Cerebellar cortex (tissue), 1 donor: ENCODE measurements at regions not wholly inside any gene's neighbourhood (a gene's known extent, or its start where the extent isn't known, plus 50 kb on each side); places are given as distances from the start of the nearest gene placed in this dataset.
"Not testable (repeated sequence)": the region's sequence is repeated elsewhere in the genome, so short reads cannot be mapped to it uniquely, and the experiment has no call there.

Experiments
- DNase-seq: peaks from one replicate; pipeline ENCODE4 v3.0.0-alpha.2; 2015; ENCODE audit warnings: low spot score

DNA sequence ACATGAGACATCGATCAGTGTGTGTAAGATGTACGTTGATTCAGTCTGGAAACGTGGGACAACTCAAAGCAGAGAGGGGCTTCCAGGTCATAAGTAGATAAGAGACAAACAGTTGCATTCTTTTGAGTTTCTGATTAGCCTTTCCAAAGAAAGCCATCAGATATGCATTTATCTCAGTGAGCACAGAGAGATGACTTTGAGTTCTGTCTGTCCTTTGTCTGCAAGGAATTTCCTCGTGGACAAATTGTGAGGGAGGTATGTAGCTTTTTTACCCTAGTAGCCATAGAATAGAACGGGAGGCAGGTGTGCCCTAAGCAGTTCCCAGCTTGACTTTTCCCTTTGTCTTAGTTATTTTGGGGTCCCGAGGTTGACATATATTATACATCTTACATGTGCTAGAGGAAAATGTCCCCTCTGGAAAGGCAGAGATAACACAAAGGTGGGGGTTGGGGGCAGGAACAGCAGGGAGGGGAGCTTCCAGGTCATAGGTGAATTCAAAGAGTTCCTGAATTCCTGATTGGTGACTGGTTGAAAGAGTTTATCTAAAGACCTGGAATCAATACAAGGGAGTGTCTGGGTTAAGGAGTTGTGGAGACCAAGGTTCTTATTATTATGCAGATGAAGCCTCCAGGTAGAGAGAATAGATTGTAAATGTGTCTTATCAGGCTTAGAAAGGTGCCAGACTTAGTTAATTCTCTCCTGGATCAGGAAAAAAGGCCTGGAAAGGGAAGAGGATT, 237.0 kb downstream of the NFATC2 start:
- DNase-seq = no peak

DNA sequence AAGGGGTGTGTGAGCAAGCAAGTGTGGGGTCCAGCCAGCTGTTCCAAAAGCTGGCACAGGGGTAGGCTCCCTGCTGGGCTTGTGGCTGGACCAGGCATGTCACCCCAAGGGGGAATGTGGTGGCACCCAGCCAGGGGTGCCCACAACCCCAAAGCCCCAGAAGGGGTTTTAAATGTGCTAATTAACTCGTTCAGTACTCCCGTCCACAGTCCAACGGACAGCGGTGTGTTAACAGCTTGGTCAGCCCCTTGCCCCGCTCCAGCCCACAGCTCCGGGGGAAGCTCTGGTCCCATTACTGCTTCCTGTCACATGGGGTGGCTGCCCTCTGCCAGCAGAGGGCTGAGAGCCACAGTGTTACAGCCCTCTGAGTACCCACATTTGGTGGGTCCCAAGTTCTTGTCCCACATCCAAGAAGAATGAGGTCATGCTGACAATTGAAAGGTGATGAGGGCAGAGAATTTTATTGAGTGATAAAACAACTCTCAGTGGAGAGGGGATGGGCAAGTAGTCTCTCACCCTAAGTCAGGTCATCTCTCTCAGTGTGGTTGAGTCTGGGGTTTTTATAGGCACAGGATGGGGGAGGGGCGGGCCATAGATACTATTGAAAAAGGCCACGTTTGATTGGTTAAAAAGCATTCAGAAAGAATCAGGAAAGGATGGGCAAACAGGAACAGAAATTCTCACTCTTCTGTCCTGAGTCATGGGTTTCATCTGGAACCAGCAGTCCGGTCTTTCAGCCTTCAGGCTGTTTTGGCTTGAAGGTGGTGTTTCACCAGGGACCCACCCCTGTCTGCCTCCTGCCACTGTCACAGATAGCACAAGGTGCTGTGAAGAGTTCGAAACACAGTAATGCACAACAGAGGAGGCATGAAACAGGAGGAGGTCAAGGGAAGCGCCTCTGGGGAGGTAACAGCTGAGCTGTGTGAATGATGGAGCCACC, 238.5 kb downstream of the NFATC2 start:
- no peak for DNase-seq

DNA sequence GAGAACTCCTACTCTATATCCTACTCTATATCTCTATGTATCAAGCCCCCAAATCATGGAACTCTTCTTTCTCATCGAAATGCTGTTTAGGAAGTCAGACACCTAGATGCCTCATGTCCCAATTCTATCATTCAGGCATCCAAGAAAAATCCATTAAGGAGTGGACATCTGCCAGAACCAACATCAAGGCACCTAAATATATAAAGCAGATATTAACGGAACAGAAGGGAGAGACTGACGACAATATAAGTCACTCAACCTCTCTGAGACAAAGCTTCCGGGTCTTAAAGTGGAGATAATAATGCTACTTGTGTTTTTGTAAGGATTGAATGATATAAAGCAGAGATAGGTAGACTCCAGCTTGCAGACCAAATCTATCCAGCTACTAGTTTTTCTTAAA, 241.5 kb downstream of the NFATC2 start:
- no peak for DNase-seq

GRCh38 chr20:51300104-51300503, 242.4 kb downstream of the NFATC2 start:
- DNase-seq = no peak

DNA sequence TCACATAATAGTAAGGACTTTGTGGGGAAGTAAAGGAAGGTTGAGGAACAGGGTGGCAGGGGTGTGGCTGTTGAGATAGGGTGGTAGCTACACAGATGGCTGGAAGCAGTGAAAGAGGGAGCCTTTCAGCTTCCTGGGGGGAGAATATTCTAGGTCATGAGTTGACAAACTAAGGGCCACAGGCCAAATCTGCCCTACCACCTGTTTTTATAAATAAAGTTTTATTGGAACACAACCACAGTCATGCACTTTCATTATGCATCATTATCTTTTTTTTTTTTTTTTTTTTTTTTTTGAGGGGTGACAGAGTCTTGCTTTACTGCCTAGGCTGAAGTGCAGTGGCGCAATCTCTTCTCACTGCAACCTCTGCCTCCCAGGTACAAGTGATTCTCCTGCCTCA, 243.1 kb downstream of the NFATC2 start:
- no peak for DNase-seq

GRCh38 chr20:51298141-51298749, 244.3 kb downstream of the NFATC2 start:
- no peak for DNase-seq

DNA sequence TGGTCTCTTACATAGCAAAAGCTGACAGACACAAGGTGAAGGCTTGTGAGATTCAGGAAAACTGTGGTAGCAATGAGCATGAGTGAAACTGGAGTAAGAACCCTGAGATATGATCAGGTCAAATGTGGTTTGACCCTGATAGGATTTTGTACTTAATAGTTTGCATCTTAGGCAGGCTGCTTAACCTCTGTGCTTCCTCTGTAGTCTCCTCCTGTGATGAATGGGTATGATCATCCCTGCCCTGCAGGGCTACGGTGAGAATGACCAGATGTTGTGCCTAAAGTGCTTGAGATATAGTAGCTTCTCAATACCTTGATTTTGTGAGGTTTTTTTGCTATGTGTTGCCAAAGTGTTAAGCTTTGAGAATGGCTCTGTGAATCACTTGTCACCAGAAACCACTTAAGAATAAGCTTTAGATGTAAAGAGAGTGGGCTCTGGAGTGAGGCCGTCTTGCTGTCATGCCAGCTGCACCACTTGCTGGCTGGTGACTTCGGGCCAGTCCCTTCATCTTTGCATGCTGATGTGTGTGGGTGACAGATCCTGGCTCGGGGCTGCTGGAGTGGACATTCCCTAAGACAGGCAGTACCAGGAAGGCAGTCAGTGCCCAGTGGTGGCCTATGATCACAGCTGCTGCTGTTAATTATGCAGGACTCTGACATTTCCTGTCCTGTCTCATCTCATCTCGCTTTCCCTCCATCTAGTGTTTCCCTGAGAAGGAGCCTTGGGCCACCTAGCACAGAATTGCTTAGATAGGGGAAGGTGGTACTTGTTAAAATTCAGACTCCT, 254.7 kb downstream of the NFATC2 start:
- DNase-seq = no peak

GRCh38 chr20:51286758-51287157, 255.8 kb downstream of the NFATC2 start:
- DNase-seq = no peak

- DNase-seq = no peak
Observed at GRCh38 chr20:51285684-51286083, 256.8 kb downstream of the NFATC2 start.

- DNase-seq = no peak
Observed at GRCh38 chr20:51284871-51285270, 257.6 kb downstream of the NFATC2 start.

DNA sequence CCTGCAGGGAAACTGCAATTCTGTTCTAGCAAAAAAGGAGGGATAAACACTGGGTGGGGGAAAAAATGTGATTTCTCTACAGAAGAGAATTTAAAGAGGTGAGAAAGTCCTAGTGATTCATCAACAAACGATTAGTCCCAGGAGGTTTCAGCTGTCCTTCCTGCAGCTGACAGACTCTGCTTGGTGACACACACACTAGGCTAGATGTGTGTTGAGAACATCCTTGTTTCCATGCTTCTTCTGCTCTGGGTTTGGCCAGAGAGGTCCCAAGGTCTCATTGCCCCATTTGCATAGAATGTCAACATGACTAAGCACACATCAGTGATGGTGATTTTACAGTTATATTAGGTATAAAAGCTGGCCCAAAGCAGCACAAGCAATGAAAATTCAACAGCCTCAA, 258.3 kb downstream of the NFATC2 start:
- DNase-seq = no peak

- no peak for DNase-seq
Observed at GRCh38 chr20:51281521-51281920, 258.6 kb upstream of the KCNG1 start.

DNA sequence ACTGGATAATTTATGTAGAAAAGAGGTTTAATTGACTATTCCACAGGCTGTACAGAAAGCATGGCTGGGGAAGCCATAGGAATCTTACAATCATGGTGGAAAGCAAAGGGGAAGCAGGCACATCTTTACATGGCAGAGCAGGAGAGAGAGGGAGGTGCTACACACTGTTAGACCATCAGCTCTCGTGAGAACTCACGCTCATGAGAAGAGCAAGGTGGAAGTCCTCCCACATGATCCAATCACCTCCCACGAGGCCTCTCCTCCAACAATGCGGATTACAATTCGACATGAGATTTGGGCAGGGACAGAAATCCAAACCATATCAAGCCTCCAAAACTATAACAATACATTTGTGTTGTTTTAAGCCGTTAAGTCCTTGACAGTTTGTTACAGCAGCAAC, 257.1 kb upstream of the KCNG1 start:
- DNase-seq = no peak

- no peak for DNase-seq
Observed at GRCh38 chr20:51277961-51278360, 255.1 kb upstream of the KCNG1 start.

- DNase-seq = peak; percentile 55
Observed at GRCh38 chr20:51276296-51276695, 253.4 kb upstream of the KCNG1 start.

DNA sequence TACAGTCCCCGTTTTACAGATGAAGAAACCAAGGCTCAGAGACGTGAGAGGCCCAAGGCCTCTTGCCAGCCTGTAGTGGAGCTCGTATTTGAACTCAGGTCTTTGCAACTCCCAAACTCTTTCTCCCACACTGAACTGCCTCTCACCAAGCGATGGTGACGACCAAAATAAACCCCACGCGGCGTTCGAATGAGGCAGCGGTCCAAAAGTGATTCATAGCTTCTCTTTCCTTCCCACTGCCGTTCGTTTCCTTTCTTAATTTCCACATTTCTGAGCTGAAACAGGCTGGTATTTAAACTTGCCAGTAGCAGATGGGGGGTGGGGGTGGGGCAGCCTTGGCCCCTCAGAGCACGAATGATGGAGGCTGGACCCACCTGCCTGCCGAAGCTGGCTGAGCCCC, 252.9 kb upstream of the KCNG1 start:
- DNase-seq = peak; percentile 31

- DNase-seq = peak; percentile 4
Observed at GRCh38 chr20:51275181-51275580, 252.3 kb upstream of the KCNG1 start.

DNA sequence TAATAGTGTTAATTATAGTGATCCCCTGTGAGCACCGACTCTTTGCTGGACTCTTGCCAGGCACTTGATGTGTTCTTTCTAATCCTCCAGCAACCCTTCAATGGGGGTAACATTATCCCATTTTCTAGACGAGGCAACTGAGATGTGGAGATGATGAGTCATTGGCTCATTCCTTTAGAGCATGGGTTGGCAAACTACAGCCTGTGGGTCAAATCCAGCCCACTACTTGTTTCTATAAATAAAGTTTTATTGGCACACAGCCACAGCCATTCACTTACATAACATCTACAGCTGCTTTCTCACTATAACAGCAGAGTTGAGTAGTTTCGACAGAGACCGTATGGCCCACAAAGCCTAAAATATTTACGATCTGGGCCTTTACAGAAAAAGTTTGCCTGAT, 249.5 kb upstream of the KCNG1 start:
- no peak for DNase-seq

DNA sequence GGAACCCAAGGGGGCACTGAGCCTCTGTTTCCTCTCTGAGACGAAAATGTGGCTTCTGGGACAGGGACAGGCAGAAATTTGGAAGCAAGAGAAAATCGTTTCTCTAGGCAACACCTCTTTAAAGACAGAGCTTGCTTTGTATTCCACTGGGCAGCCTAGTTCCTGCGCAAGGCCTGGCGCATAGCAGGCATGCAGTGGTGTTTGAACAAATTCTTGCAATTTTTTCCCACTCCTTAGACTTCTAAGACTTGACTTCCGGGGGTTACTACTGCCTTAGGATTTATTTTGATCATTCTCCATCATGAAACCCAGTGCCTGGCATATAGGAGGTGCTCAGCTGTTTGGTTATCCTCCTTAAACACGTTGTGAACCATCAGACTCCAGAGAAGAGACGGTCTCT, 249.0 kb upstream of the KCNG1 start:
- DNase-seq = no peak

DNA sequence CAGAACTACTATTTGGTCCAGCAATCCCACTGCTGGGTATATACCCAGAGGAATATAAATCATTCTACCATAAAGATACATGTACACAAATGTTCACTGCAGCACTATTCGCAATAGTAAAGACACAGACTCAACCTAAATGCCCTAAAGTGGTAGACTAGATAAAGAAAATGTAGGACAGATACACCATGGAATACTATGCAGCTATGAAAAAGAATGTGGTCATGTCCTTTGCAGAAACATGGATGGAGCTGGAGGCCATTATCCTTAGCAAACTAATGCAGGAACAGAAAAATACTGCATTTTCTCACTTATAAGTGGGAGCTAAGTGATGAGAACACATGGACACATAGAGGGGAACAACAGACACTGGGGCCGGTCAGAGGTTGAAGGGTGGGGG, 248.4 kb upstream of the KCNG1 start:
- not testable (repeated sequence) for DNase-seq

DNA sequence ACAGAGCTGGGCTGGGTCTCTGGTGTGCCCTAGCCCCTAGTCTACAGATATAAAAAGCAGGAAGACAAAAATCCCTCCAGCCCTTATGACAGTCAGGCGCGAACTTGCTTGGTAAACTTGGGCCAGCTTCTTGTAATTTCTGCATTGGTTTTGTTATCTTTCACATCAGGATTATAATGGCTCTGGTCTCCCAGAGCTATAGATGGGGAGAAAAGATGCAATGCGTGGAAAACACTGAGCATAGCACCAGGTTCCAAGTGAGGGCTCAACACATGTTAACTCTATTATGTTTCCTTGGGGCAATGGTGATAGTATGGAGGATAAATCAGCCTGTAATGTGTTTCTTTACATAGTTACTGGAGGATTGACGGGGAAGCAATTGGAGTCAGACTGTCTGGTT, 246.8 kb upstream of the KCNG1 start:
- no peak for DNase-seq

DNA sequence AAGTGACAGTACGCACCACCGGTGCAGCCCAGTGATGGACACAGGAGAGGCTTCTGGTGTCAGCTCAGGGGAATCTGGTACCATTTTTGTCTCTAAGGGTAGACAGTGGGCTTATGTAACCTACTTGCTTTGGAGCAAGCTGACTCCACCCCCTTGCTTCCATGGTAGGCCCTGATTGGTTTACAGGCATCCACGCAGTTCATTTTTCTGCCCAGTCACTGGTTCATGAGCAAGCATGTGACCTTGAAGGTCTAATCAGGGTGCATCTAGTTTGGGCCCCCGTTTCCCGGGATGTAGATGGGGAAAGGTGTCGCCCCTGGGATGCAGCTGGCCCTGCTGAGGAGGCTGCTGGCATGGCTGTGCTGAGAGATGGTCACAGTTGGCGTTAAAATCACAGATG, 244.8 kb upstream of the KCNG1 start:
- DNase-seq = no peak
